Esophagus squamous epithelium (tissue), 4 donors: ENCODE measurements at regions not wholly inside any gene's neighbourhood (a gene's known extent, or its start where the extent isn't known, plus 50 kb on each side); places are given as distances from the start of the nearest gene placed in this dataset.

Experiments
- CTCF ChIP-seq, 6 experiments: fragments of 450-650 bp in 4 of 6; fragments of 200-600 bp in 2 of 6; sonication (generic) in 2 of 6; IDR thresholded peaks; one replicate each; pipeline ENCODE4 v1.5.1; 2016 to 2019; ENCODE audit warnings: antibody characterized with exemption in 6 of 6, mild to moderate bottlenecking in 4 of 6, moderate library complexity in 4 of 6
- POLR2A ChIP-seq, 4 donors: fragments of 450-650 bp; IDR thresholded peaks; one replicate each; pipeline ENCODE4 v1.6.1; 2017; ENCODE audit warnings: antibody characterized with exemption in 4 of 4, mild to moderate bottlenecking in 4 of 4, moderate library complexity in 3 of 4

- TF ChIP-seq POLR2A (IDR thresholded peaks at IDR 0.05) (no peak), CTCF (IDR thresholded peaks at IDR 0.05) (no peak)
These were observed 564.1 kb downstream of the SUCLG1 start for GRCh38 chr2:83894976-83895375.
